ENCODE measurements at regions not wholly inside any gene's neighbourhood (a gene's known extent, or its start where the extent isn't known, plus 50 kb on each side); places are given as distances from the start of the nearest gene placed in this dataset.
"Not testable (repeated sequence)": the region's sequence is repeated elsewhere in the genome, so short reads cannot be mapped to it uniquely, and the experiment has no call there.

DNA sequence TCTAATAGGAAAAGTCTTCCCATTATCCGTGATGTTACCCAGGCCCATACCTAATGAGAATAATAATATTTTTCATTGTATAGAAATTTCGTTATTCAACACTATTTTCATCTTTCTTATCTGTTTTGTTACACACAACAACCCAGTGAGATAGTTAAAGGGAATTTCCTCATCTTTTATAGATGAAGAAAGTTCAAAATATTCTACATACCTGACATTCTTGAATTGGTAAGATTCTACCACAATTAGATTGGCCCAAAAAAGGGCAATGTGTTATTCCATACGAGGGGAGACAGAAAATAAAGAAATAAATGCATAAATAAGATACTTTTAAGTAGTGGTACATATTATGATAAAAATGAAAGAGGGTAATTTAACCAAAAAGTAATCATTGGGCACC, 405.5 kb upstream of the ADAMTS5 start:
- DNase-seq, result no peak

- no peak for DNase-seq
These were observed 405.1 kb upstream of the ADAMTS5 start for GRCh38 chr21:27371975-27372331.

DNA sequence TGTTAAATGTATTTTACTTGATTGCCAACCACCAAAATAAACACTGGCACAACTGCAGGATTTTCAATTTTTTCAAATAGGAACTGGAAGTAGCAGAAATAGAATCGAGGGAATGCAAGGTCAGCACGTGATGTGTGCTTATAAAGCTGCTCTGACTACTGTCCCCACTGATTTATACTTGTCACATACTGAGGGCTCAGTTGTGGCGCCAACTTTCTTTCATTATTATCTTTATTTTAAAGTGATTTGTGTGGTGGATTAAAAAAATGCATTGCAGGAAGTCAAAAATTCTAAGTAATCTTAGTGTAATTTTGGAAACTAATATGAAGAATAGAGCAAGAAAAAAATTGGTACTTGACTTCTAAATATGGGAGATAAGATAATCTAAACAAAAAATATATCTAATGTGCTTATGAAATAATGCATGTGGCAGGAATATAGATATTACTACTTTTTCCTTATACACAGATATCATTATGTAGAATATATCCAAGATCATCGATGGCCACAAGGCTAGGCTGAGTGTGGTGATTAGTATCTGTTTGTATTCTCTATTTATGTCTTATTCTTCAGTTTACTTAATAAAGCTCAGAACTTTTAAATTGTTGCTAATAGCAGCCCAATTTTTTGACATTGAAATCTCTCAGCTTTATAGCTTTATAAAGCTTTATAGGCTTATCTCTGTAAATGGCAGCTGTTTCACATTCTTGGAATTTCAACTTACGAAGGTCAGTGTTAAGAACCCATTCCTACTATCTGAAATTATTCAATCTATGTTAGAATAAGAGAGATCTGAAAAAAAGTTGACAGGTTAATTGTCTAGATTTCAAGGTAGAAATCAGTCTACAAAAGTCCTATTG, 404.5 kb upstream of the ADAMTS5 start:
- DNase-seq, result no peak

DNA sequence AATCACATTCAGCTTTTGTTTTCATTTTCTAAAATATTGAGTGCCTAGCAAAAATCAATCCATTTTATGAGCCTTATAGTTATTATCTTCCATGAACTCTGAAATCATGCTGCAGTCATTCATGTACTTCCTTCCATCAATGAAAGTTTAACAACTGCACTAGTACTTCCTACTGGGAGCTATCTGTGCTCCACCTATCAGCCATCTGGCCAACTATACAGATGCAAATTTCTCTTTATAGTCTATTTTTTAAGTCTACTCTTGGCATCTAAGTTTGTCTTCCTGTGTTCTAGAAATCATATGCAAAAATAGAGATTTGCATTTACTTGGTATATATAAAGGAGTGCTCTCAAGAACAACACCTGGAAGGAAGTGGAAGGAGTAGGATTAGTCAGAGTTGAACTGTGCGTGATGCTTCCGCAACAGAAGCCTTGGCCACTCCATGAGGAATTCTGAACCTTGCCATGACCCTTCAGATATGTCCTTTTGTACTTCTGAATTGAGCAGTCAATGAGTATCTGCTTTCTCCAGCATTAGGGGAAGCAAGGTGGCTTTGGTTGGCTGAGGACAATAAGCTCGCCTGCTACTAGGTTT, 403.2 kb upstream of the ADAMTS5 start:
- no peak for DNase-seq

GRCh38 chr21:27369234-27369633, 402.3 kb upstream of the ADAMTS5 start:
- DNase-seq, result no peak

GRCh38 chr21:27366646-27367235, 399.9 kb upstream of the ADAMTS5 start:
- no peak for DNase-seq

- DNase-seq, result no peak
These were observed 399.1 kb upstream of the ADAMTS5 start for GRCh38 chr21:27366036-27366435.

DNA sequence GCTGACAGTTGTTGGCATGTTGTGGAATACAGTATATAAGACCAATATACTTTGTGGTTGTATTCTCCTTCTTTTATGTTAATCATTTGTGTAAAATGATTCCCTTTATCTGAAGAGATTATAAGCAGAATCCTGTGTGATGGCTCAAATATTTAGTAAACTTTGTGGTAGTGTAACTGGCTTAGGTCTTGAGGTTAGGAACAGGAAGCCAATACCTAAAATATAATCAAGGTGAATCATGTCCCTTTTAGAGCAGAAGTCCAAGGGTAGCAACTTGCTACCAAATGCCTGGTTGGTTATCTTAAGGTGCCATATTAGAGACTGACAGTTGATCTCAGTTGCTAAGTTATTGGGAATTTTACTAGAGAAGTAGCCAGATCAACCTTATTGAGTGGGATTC, 398.5 kb upstream of the ADAMTS5 start:
- DNase-seq, result no peak

GRCh38 chr21:27363719-27364477, 397.0 kb upstream of the ADAMTS5 start:
- no peak for DNase-seq

- DNase-seq, result no peak
These were observed 395.4 kb upstream of the ADAMTS5 start for GRCh38 chr21:27362249-27362648.

- DNase-seq, result no peak
These were observed 392.3 kb upstream of the ADAMTS5 start for GRCh38 chr21:27359141-27359540.

- DNase-seq, result no peak
These were observed 386.0 kb upstream of the ADAMTS5 start for GRCh38 chr21:27352885-27353284.

DNA sequence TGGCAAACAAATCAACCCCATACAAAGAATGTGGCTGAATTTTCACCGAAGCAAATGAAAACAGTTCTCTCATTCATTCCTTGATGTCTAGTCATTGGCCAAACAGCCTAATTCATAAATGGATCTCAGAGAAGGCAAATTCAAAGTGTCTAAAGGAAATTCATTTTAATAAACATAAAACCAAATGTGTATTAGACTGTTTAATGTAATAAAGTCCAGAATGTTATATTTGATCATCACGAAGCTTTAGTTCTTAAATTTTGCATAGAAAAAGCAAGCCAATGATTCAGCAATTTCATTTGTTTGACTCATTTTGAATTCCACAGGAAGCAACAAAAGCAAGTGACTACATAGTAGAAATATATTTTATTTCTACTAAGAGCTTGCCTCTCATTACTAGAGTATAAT, 379.2 kb upstream of the ADAMTS5 start:
- no peak for DNase-seq

GRCh38 chr21:27339902-27340301, 373.0 kb upstream of the ADAMTS5 start:
- DNase-seq, result no peak

DNA sequence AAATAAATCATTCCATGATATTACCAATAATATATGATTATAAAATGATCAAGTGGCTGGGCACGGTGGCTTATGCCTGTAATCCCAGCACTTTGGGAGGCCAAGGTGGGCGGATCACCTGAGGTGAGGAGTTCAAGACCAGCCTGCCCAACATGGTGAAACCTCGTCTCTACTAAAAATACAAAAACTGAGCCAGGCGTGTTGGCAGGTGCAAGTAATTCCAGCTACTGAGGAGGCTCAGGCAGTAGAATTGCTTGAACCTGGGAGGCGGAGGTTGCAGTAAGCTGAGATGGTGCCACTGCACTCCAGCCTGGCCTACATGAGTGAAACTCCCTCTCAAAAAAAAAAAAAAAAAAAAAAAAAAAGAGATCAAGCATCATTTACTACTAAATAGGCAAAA, 371.1 kb upstream of the ADAMTS5 start:
- DNase-seq, result not testable (repeated sequence)

GRCh38 chr21:27333096-27333495, 366.2 kb upstream of the ADAMTS5 start:
- DNase-seq, result no peak

DNA sequence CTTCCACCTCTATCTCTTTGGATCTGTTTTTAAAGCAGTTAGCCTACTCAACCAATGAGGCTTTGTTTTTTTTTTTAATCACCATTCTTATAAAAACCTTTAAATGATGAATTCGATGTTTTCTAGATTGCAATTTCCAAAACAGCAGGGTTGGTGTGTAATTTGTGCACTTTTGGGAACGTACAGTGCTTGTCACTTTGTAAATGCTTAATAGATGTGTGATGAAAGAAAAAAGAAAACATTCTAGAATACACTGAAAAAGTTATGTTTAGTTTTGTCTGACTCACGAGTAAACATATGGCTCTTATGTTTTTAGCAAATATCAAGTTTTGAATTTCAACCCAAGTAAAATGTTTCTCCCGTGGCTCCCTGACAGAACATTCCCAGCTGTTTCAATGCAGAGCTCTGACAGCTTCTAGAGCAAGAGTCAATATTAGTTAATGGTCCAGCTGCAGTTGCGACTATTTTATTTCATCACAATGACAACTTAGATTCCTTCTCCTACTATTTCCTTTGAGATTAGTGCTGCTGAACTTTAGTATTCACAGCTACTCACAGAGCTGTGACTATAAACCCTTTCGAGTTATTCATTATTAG, 362.5 kb upstream of the ADAMTS5 start:
- no peak for DNase-seq

- DNase-seq, result no peak
These were observed 359.4 kb upstream of the ADAMTS5 start for GRCh38 chr21:27326301-27326700.

DNA sequence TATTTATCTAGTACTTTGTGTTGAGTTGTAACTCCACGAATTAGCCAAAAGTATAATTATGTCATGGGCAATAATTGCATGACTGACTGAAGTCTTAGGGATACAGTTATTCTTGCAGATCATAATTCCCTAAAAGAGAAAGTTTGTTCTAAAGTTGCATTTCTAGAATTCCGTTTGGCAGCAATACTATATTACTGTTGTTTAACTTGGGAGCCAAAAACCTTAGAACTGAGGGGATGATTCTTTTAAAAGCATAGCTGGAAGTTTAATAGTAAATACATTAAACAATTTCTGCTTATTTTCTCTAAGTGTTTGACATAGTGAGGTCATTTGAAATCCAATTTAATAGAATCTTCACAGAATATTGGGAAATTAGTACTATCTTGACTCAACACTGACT, 356.4 kb upstream of the ADAMTS5 start:
- DNase-seq, result no peak

DNA sequence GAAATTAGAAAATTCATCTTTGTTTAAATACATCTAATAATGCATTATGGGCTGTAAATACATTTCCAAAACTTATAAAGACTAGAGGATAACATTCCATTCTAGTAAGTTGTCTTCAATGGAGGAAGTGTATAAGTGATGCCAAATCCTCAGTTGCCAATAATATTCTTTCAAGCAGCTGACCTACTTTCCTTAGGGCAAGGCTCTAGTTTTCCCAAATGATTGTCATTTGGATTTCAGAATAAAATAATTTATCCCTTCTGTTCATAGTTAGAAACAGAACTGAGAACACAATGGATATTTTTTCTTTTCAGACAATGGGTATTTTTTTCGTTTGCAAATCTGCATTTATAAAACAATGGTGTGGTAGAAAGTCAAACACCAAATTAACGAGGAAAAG, 354.9 kb upstream of the ADAMTS5 start:
- no peak for DNase-seq

DNA sequence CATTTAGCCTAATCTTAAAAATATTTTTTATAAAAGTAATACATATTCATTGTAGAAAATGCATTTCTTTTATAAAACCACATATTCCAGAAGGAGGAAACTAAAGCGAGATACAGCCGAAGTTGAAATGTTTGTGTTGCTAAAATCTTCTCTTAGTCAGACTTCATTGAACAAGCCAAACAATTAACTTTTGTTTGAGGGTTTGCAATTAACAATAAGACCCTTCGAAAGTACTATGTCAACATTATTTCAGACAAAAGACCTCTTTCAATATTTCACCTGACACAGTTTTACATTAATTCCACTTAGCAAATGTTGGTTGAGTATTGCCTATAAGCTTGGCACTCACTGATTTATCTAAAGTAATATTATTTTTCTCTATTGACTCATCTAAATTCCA, 354.0 kb upstream of the ADAMTS5 start:
- DNase-seq, result no peak

- not testable (repeated sequence) for DNase-seq
These were observed 350.7 kb upstream of the ADAMTS5 start for GRCh38 chr21:27317601-27318000.

DNA sequence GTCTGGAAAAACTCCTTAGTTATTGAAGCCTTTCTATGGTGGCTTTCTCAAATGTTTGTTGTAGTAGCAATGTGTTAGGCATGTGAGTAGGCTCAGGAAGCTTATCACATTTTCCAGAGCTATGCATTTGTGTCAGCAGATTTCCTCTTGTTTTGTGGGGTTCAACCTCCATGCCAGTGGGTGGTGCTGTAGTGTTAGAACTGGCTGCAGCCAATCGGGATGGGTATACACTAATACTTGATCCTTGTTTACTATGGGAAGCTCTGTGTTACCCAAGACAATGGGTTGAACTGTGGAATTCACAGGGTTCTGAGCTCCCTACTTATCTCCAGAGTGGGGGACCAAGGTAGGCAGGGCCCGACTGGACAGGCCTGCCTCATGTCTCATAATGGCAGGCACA, 348.5 kb upstream of the ADAMTS5 start:
- no peak for DNase-seq

Measured in activated CD4-positive, alpha-beta T cell treated with anti-CD3 and anti-CD28 coated beads, Interleukin-2, amount 50 U/mL, for 4 hours (primary cell).